NCI-H2196 (cell line): ENCODE measurements at regions not wholly inside any gene's neighbourhood (a gene's known extent, or its start where the extent isn't known, plus 50 kb on each side); places are given as distances from the start of the nearest gene placed in this dataset.

Source experiments
- DNase-seq: peaks from one replicate; lab custom pipeline; 2025; ENCODE audit not compliant: unreplicated experiment; lab: John Stamatoyannopoulos, UW

- no peak for DNase-seq
Observed at GRCh38 chr20:40176098-40176841, 512.8 kb downstream of the MAFB start.

GRCh38 chr20:40175296-40175695 is 513.7 kb downstream of the MAFB start:
- DNase-seq: no peak

GRCh38 chr20:40173872-40174271 is 515.2 kb downstream of the MAFB start:
- no peak for DNase-seq

- no peak for DNase-seq
Observed at GRCh38 chr20:40168981-40169620, 519.9 kb downstream of the MAFB start.

GRCh38 chr20:40161391-40161790 is 527.6 kb downstream of the MAFB start:
- DNase-seq: no peak

- no peak for DNase-seq
Observed at GRCh38 chr20:40160097-40160550, 528.9 kb downstream of the MAFB start.

GRCh38 chr20:40159276-40159675 is 529.8 kb downstream of the MAFB start:
- DNase-seq: no peak

- no peak for DNase-seq
Observed at GRCh38 chr20:40156600-40157317, 532.3 kb downstream of the MAFB start.

- no peak for DNase-seq
Observed at GRCh38 chr20:40154514-40154913, 534.5 kb downstream of the MAFB start.

- no peak for DNase-seq
Observed at GRCh38 chr20:40148886-40149285, 540.1 kb downstream of the MAFB start.

GRCh38 chr20:40146071-40146470 is 543.0 kb downstream of the MAFB start:
- no peak for DNase-seq

GRCh38 chr20:40144581-40144980 is 544.5 kb downstream of the MAFB start:
- DNase-seq: no peak

- no peak for DNase-seq
Observed at GRCh38 chr20:40134176-40134575, 554.9 kb downstream of the MAFB start.

GRCh38 chr20:40120827-40121226 is 568.2 kb downstream of the MAFB start:
- DNase-seq: no peak

- DNase-seq: no peak
Observed at GRCh38 chr20:40111282-40111681, 577.8 kb downstream of the MAFB start.

- DNase-seq: no peak
Observed at GRCh38 chr20:40110311-40110831, 578.7 kb downstream of the MAFB start.

GRCh38 chr20:40109136-40109535 is 579.9 kb downstream of the MAFB start:
- no peak for DNase-seq

- DNase-seq: no peak
Observed at GRCh38 chr20:40108321-40108720, 580.7 kb downstream of the MAFB start.

- no peak for DNase-seq
Observed at GRCh38 chr20:40104959-40105358, 584.1 kb downstream of the MAFB start.

- no peak for DNase-seq
Observed at GRCh38 chr20:40103420-40103819, 585.6 kb downstream of the MAFB start.

- no peak for DNase-seq
Observed at GRCh38 chr20:40101560-40101959, 587.5 kb downstream of the MAFB start.

- no peak for DNase-seq
Observed at GRCh38 chr20:40100261-40100660, 588.8 kb downstream of the MAFB start.
